Karpas-422 (cell line): ENCODE measurements at regions not wholly inside any gene's neighbourhood (a gene's known extent, or its start where the extent isn't known, plus 50 kb on each side); places are given as distances from the start of the nearest gene placed in this dataset.

Experiments used
- DNase-seq: peaks from one replicate; pipeline ENCODE4 v3.0.0-alpha.2; 2015
- H2AFZ ChIP-seq: fragments of 200-600 bp; sonication (generic); 2 replicates; pipeline ENCODE4 v1.6.1; 2014; ENCODE audit warnings: antibody characterized with exemption, low read length, mixed read lengths
- H3K27ac ChIP-seq: fragments of 200-600 bp; sonication (generic); 2 replicates; pipeline ENCODE4 v1.5.1; 2014; ENCODE audit warnings: mild to moderate bottlenecking, low read length, moderate library complexity
- H3K27me3 ChIP-seq: fragments of 200-600 bp; sonication (generic); 2 replicates; pipeline ENCODE4 v1.6.1; 2014; ENCODE audit warnings: low read length, mixed read lengths
- H3K36me3 ChIP-seq: fragments of 200-600 bp; sonication (generic); 2 replicates; pipeline ENCODE4 v1.6.1; 2014; ENCODE audit warnings: low read length, mixed read lengths; ENCODE audit not compliant: insufficient read depth
- H3K4me1 ChIP-seq: fragments of 200-600 bp; sonication (generic); 2 replicates; pipeline ENCODE4 v1.6.1; 2014; ENCODE audit warnings: mild to moderate bottlenecking, low read length, mixed read lengths
- H3K4me2 ChIP-seq: fragments of 200-600 bp; sonication (generic); 2 replicates; pipeline ENCODE4 v1.6.1; 2014; ENCODE audit warnings: low read length, low read depth, mild to moderate bottlenecking; ENCODE audit not compliant: poor library complexity, severe bottlenecking
- H3K4me3 ChIP-seq: fragments of 200-600 bp; sonication (generic); 2 replicates; pipeline ENCODE4 v1.5.1; 2014; ENCODE audit warnings: mild to moderate bottlenecking, antibody characterized with exemption, low read length, mixed read lengths
- H3K79me2 ChIP-seq: fragments of 200-600 bp; sonication (generic); 2 replicates; pipeline ENCODE4 v1.6.1; 2014; ENCODE audit warnings: mild to moderate bottlenecking, low read length, mixed read lengths
- H3K9ac ChIP-seq: fragments of 200-600 bp; sonication (generic); 2 replicates; pipeline ENCODE4 v1.6.0; 2014; ENCODE audit warnings: low read length
- H3K9me2 ChIP-seq: fragments of 200-600 bp; sonication (generic), shearing (Covaris generic); replicated peaks from 2 replicates; pipeline ENCODE4 v1.6.0; 2014; ENCODE audit warnings: mild to moderate bottlenecking, low read length, moderate library complexity; ENCODE audit not compliant: insufficient read depth
- H3K9me3 ChIP-seq: fragments of 300-700, 200-600 bp; sonication (generic); 2 replicates; pipeline ENCODE4 v1.6.1; 2014; ENCODE audit warnings: low read length, mixed read lengths
- H4K20me1 ChIP-seq: fragments of 200-600 bp; sonication (generic); 2 replicates; pipeline ENCODE4 v1.6.1; 2014; ENCODE audit warnings: mild to moderate bottlenecking, antibody characterized with exemption, low read length, low read depth; ENCODE audit not compliant: insufficient read depth

DNA sequence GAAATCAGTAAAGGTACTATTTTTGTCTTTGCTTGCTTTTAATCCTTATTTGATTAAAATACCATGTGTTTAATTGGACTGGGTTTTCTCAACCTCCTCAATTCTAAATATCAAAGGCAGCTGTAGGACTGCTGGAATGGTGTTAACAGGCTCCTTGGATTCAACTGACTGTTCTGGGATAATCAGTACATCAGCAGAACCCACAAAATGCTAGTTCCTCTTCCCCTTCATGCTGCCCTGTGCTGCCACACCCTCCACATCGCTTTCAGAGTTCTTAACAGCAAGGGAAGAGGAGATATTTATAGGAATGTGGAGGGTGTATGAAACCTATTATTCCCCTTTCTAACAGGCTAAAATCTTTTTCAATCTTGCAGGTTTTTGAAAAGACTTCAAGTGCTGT, 82.4 kb downstream of the KCTD12 start:
- H3K9me2 ChIP-seq = no peaks in the 10 kb centered on the region
- H3K4me2 ChIP-seq = no peak overlapping the region
- H3K4me1 ChIP-seq = no peaks in the 10 kb centered on the region
- no peaks in the 10 kb centered on the region for H4K20me1 ChIP-seq
- DNase-seq = peak; percentile 10
- H3K36me3 ChIP-seq = no peaks in the 10 kb centered on the region
- no peaks in the 10 kb centered on the region for H3K27me3 ChIP-seq
- H3K4me3 ChIP-seq = no peak overlapping the region
- H3K27ac ChIP-seq = no peak overlapping the region
- no peaks in the 10 kb centered on the region for H3K79me2 ChIP-seq
- H3K9ac ChIP-seq = no peak overlapping the region
- H2AFZ ChIP-seq = no peak overlapping the region
- no peaks in the 10 kb centered on the region for H3K9me3 ChIP-seq

- no peaks in the 10 kb centered on the region for H4K20me1 ChIP-seq
- H3K9me3 ChIP-seq = no peaks in the 10 kb centered on the region
- DNase-seq = no peak
- H2AFZ ChIP-seq = no peak overlapping the region
- H3K79me2 ChIP-seq = no peaks in the 10 kb centered on the region
- H3K27ac ChIP-seq = no peak overlapping the region
- H3K4me2 ChIP-seq = no peak overlapping the region
- no peak overlapping the region for H3K9ac ChIP-seq
- no peak overlapping the region for H3K4me3 ChIP-seq
- H3K4me1 ChIP-seq = no peaks in the 10 kb centered on the region
- H3K36me3 ChIP-seq = no peaks in the 10 kb centered on the region
- H3K27me3 ChIP-seq = no peaks in the 10 kb centered on the region
- no peaks in the 10 kb centered on the region for H3K9me2 ChIP-seq
Measured at GRCh38 chr13:76800943-76801342, 85.3 kb downstream of the KCTD12 start.

- Histone ChIP-seq H3K9me2 (no peaks in the 10 kb centered on the region), H3K4me3 (no peak overlapping the region), H3K36me3 (no peaks in the 10 kb centered on the region), H3K9ac (no peak overlapping the region), H3K27ac (no peak overlapping the region), H3K4me2 (no peak overlapping the region), H3K79me2 (no peaks in the 10 kb centered on the region), H4K20me1 (no peaks in the 10 kb centered on the region), H2AFZ (no peak overlapping the region), H3K4me1 (no peaks in the 10 kb centered on the region), H3K27me3 (no peaks in the 10 kb centered on the region), H3K9me3 (no peaks in the 10 kb centered on the region)
- DNase-seq = peak; percentile 34
Measured at GRCh38 chr13:76799696-76800095, 86.5 kb downstream of the KCTD12 start.

DNA sequence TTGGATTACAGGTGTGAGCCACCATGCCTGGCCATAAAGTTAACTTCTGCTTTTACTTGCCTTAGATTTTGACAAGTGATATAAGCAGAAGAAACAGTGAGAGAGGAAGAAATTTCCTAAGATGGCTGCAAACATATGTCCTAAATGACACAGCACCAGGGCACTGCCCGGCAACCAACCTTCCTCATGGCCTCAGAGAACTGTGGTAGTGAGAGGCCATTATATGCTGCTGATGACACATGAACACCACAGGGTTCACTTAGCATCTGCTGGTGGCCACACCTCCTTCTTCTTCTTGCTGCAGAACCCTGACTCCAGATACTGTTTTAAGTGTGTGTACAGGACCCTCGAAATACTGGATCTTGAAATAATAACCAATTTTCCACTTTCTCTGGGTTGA, 88.2 kb downstream of the KCTD12 start:
- no peaks in the 10 kb centered on the region for H3K27me3 ChIP-seq
- no peak overlapping the region for H2AFZ ChIP-seq
- no peaks in the 10 kb centered on the region for H3K79me2 ChIP-seq
- H3K36me3 ChIP-seq = no peaks in the 10 kb centered on the region
- no peak overlapping the region for H3K27ac ChIP-seq
- H3K9me3 ChIP-seq = no peaks in the 10 kb centered on the region
- no peaks in the 10 kb centered on the region for H3K9me2 ChIP-seq
- H3K9ac ChIP-seq = no peak overlapping the region
- no peak overlapping the region for H3K4me3 ChIP-seq
- no peaks in the 10 kb centered on the region for H3K4me1 ChIP-seq
- no peaks in the 10 kb centered on the region for H4K20me1 ChIP-seq
- H3K4me2 ChIP-seq = no peak overlapping the region
- peak; percentile 41 for DNase-seq

DNA sequence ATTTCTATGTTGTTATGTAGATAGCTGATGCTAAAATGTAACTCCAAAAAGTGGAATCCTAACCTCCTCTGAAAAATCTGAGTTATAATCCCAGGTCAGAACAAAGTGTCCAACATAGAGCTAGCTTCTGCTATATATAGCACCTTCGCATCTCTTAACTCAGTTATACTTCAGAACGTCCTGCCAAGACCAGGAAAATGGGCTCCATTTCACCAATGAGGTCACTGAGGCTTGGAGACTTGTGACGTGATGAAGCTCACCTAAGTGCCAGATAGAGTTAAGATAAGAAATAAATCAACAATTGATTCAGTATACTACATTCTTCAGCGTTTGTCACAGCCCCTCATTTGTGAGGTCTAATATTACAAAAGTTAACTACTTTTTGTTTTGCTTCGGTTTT, 88.8 kb downstream of the KCTD12 start:
- Histone ChIP-seq H3K79me2 (no peaks in the 10 kb centered on the region), H3K27me3 (no peaks in the 10 kb centered on the region), H3K36me3 (no peaks in the 10 kb centered on the region), H3K9ac (no peak overlapping the region), H4K20me1 (no peaks in the 10 kb centered on the region), H2AFZ (no peak overlapping the region), H3K4me3 (no peak overlapping the region), H3K9me3 (no peaks in the 10 kb centered on the region), H3K4me1 (no peaks in the 10 kb centered on the region), H3K4me2 (no peak overlapping the region), H3K27ac (no peak overlapping the region), H3K9me2 (no peaks in the 10 kb centered on the region)
- DNase-seq = peak; percentile 27

GRCh38 chr13:76796851-76797250, 89.4 kb downstream of the KCTD12 start:
- no peaks in the 10 kb centered on the region for H3K79me2 ChIP-seq
- no peak overlapping the region for H3K4me2 ChIP-seq
- no peak overlapping the region for H3K27ac ChIP-seq
- H3K36me3 ChIP-seq = no peaks in the 10 kb centered on the region
- DNase-seq = no peak
- H3K9me2 ChIP-seq = no peaks in the 10 kb centered on the region
- H3K27me3 ChIP-seq = no peaks in the 10 kb centered on the region
- no peaks in the 10 kb centered on the region for H3K9me3 ChIP-seq
- no peak overlapping the region for H2AFZ ChIP-seq
- H3K9ac ChIP-seq = no peak overlapping the region
- no peaks in the 10 kb centered on the region for H3K4me1 ChIP-seq
- no peaks in the 10 kb centered on the region for H4K20me1 ChIP-seq
- no peak overlapping the region for H3K4me3 ChIP-seq

DNA sequence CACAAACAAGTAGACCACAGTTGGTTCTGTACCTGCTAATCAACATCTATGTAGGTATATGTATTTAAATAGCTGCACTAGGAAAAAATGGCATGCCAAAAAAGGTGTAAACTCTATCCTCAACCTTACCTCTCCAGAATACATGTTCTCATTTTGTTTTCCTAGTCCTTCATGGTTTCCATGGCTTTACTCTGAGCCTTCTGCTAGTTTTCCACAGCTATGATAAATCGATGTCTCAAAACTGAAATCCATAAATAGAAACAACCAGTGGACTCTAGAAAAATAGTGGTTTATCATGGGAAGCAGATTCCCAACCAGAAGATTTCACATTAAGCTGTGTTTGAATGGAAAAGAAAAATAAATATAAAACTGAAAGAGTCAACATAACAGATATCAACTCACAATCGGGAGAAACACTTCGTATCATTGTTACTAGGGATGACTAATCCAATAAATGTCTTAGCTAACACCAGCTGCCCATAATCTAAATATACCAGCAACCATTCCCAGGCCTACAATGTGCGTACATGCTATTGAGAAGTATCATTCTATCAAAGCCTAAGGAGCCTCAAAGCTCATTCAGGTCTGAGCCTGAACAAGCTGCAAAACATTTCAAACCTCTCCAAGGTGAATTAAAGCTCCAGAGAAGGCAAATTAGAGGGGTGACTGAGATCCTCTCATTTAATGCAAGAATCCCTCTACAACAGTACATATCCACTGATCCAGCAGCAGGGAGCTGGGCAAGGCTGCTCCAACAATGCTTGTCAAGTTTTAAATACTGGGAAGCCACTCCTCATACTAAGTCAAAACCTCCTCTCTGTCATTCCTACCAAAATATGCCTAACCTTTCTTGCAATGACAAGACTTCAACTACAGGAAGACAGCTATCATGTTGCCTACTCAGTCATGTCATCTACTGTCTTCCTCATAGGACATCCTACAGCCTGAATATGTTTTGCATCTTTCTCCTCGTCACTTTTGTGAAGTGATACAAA, 90.2 kb downstream of the KCTD12 start:
- no peaks in the 10 kb centered on the region for H4K20me1 ChIP-seq
- no peak overlapping the region for H3K27ac ChIP-seq
- H3K4me1 ChIP-seq = no peaks in the 10 kb centered on the region
- H3K9me3 ChIP-seq = no peaks in the 10 kb centered on the region
- no peak overlapping the region for H3K4me3 ChIP-seq
- H3K9ac ChIP-seq = no peak overlapping the region
- DNase-seq = no peak
- H2AFZ ChIP-seq = no peak overlapping the region
- H3K36me3 ChIP-seq = no peaks in the 10 kb centered on the region
- H3K27me3 ChIP-seq = no peaks in the 10 kb centered on the region
- H3K9me2 ChIP-seq = no peaks in the 10 kb centered on the region
- no peak overlapping the region for H3K4me2 ChIP-seq
- no peaks in the 10 kb centered on the region for H3K79me2 ChIP-seq

DNA sequence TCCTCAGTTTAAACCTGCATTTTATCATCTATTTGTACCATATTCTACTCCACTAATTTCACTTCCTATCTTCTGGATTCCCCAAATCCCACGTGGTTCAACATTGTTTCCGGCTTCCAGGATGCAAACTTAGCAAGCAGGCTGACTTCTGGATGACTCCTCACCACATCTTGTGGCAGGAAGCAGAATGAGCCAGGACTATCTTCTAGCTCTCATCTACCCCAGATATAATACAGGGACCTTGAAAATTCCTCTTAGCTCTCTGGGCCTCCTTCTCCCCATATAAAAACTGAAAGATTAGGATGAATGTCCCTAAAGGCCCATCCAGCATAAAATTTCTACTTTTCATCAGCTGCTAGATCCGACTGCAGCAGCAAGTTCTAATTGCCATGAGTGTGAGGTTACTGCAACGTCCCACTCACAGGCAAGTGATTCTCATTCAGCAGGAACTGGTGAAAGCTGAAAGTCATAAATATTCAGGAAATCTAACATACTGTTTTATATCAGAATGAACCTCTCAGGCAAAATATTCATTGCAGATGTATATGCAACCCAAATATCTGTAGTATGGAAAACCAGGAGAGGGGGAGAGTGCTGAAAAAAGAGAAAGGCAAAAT, 93.4 kb downstream of the KCTD12 start:
- no peak overlapping the region for H2AFZ ChIP-seq
- no peaks in the 10 kb centered on the region for H3K4me1 ChIP-seq
- H4K20me1 ChIP-seq = no peaks in the 10 kb centered on the region
- H3K9me3 ChIP-seq = no peaks in the 10 kb centered on the region
- no peaks in the 10 kb centered on the region for H3K36me3 ChIP-seq
- H3K27me3 ChIP-seq = no peaks in the 10 kb centered on the region
- H3K4me2 ChIP-seq = no peak overlapping the region
- no peaks in the 10 kb centered on the region for H3K9me2 ChIP-seq
- no peaks in the 10 kb centered on the region for H3K79me2 ChIP-seq
- H3K9ac ChIP-seq = no peak overlapping the region
- no peak overlapping the region for H3K27ac ChIP-seq
- H3K4me3 ChIP-seq = no peak overlapping the region
- no peak for DNase-seq
